HT-29 (cell line): ENCODE measurements at regions not wholly inside any gene's neighbourhood (a gene's known extent, or its start where the extent isn't known, plus 50 kb on each side); places are given as distances from the start of the nearest gene placed in this dataset.

ENCODE experiments used
- DNase-seq: peaks from one replicate; pipeline ENCODE4 v3.0.0-alpha.2; 2015; ENCODE audit warnings: low spot score

DNA sequence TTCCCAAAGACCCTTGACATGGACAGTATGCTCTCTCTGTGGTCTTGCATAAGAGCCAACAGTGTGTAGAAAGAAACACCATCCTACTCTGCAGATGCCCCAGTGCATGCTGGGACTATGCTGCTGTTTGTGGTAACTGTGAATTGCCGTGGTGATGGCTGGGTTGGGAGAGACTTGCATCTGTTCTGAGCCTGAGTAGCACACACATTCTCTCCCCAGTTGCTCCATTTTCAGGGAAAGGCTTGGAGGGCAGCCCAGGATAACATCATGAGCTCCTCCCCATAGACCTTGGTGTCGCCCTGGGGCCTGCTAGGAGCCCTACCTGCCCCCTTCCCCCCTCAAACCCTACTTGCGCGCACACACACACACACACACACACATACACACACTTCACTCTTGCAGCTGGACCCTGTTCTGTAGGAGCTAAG is 120.9 kb upstream of the IPO9 start:
- no peak for DNase-seq

DNA sequence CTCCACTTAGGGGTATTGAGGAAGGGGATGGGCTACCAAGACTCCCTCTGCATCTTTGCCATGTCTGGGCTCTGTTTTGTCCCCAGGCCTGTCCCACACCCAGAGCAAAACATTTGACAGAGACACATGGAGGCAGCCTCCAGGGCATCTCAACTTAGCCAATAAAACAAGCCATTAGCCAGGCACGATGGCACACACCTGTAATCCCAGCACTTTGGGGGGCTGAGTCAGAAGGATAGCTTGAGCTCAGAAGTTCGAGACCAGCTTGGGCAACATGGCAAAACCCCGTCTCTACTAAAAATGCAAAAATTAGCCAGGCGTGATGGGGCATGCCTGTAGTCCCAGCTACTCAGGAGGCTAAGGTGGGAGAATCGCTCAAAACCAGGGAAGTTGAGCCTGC is 120.3 kb upstream of the IPO9 start:
- DNase-seq: no peak

DNA sequence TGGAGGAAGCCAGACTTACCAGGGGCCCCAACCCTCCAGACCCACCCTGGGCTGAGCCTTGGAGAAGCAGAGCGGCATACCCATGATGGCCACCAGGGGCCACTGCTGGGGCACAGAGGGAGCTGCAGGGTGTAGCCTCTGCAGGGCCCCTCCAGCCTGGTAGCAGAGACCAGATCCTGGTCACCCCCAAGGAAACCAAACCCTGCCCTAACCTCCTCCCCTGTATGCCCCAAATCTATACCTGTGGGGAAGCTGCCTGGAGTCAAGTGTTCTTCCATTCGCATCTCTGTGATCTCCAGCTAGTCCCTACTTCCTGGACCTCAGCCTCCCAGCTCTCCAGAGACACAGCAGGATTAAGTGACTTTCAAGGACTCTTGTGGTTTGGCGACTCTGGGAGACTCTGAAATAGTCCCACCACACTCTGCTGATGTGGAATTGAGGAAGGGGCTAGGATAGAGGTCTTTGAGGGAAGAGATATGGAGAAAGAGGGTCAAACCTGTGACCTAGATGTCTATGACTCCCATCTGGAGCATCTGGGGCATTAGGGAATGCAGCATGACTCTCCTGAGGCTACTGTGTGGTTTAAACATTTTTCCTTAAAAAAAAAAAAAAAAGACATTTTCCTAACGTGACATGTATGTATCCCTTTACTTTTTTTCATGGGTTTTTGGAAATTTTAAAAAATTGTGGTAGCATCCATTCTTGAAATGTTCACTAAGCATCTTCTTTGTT is 119.2 kb upstream of the IPO9 start:
- peak; percentile 66 for DNase-seq

DNA sequence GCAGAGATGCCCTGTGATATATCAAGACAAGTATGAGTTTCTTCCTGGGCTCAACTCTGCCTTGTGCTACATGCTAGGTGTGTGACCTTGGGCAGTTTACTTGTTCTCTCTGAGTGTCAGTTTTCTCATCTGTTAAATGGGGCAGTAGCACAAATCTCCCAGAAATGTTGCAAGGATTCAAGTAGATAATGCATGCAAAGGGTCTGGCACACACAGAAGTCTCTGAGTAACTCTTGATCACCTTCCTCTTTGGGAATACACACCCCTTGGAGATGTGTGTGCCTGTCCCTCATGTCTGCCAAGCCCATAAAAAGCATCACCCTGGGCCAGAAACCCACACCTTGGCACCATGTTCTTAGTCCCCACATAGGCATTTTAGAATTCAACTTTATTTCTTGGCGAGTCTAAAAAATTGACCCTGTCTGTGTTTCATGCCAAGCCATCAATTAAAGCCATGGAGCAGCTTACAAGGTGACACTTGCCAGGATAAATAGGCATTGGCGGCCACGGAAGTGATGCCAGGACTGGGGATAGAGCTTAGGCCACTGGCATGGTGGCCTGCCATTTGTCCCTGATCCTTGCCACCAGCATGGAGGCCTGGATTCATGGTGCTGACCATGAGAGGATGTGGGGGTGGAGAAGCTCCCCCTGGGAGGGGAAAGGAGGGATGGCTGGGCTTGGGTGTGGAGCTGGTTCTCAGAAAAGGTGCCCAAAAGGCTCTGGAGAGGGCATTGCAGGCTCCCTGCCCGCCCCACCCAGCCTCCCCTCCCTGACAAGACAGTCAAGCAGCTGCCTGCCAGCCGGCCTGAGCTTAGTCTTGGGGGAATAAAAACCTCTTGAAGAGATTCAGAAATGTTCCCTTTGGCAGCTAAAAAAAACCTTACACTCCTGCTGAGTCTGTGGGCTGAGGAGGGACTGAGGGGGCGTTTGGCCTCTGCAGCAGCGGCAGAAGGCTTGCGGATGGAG is 118.0 kb upstream of the IPO9 start:
- no peak for DNase-seq

DNA sequence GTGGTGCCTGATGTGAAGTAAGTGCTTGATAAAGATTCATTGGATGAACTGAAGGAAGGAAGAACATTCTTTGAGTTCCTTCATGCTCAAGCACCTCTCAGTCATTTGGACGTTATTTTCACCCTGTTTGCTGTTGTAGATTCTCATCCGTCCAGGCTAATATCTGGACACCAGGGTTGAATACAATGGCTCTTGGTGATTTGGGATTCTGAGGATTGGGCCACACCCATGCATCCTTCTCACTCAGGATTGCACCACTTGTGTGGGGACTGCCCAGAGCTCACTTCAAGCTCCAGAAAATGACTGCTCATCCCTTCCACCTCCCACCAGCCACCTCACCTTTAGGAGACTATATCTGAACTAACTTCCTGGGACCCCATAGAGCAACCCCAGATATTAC is 117.1 kb upstream of the IPO9 start:
- no peak for DNase-seq

DNA sequence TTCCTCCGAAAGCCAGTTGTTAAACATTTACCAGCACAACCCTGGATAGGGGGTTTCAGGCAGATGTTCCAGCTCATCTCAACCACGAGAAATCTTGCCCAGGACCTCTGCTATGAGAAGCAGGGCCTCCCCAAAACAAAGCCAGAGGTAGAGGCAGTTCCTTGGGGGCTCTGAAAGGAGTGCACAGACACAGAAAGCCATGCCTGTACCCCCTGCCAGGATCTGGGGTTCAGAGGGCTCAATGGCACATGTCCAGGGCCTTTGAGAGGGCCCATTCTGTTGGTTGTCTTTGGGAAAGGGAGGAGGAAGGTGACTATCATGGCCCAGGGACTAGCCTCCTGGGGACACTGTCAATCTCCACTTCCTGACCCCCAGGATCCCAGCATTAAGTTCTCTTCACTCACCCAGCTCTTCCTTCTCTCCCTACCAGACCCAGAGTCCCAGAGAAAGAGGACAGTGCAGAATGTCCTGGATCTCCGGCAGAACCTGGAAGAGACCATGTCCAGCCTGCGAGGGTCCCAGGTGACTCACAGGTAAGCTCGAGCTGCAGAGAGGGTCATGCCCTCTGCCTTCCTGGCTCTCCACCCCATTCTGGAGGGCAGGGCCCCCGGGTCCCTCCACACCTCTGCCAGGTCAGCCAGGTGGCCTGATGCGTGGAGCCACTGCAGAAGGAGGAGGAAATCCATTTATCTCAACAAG is 116.4 kb upstream of the IPO9 start:
- DNase-seq: no peak

DNA sequence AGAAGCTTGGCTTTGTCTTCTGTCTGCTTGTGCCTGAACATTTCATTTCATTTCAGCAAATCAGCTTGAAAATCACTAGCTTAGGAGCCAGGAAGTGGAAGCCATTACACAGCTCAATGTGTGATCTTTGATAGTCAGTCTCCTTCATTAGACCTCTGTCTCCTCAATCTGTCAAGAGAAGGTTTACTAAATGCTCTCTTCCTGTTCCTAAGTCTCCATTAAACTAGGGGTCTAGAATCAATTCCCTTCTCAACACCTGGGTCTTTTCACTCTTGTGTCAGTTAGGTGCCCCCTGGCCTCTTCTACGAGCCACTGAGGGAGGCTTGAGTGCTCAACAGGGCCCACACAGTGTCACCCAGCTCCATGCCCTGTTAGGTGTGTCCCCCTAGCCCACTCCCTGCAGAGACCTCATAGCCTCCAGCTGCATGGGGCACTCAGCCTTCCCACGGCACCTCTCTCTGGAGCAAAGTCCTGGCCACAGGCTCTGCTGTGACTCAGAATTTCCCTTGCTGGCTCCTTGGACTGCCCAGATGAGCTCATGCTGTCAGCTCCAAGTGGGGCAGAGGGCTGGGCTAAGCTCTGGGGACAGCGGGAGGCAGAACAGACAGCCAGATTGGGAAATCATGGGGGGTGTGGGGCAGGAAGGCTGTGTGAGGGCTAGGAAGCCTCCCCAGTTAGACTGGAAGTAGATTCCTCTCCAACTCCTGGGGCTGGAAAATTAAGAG is 115.7 kb upstream of the IPO9 start:
- DNase-seq: peak; percentile 68

DNA sequence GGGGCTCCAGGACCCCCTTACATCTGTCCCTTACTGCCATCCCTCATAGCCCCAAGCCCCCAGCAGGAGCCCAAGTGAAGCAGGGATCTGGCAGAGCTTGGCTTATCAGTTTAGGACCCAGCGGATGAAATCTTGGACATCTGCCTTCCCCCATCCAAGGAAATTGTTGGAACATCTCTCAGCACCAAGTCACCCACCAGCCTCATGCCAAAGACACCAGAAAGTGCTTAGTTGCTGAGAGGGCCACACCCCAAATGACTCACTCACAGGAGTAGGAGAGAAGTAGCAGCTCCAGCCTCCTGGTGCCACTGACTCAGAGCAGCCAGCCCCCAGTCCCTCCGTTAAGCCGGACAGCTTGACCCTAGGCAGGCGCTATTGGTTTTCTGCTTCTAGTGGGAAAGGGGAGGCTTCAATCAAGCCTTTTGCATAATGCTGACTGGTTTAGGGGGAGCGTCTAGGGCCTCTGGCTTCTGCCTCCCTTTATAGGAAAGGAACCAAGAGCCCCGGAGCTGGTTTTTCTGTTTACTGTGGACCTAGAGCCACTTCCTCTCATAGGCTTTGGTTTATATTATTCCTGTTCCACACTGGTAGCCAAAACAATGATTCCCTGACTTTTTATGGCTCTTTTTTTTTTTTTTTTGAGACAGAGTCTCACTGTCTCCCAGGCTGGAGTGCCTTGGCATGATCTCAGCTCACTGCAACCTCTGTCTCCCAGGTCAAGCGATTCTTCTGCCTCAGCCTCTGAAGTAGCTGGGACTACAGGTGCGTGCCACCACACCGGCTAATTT is 114.2 kb upstream of the IPO9 start:
- peak; percentile 59 for DNase-seq

DNA sequence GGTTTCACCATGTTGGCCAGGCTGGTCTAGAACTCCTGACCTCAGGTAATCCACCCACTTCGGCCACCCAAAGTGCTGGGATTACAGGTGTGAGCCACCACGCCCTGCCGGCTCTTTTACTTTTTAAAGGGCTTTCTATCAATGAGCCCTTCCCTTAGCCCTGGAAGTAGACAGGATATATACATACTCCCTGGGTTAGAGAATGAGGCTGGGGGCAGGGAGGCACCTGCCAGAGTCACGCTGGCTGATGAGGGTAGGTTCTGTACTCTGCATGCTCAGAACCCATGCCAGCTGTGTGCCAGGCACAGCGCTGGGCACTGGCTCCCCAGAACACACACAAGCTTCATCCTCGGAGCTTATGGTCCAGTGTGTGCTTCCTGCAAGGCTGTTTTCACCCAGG is 113.6 kb upstream of the IPO9 start:
- DNase-seq: no peak

DNA sequence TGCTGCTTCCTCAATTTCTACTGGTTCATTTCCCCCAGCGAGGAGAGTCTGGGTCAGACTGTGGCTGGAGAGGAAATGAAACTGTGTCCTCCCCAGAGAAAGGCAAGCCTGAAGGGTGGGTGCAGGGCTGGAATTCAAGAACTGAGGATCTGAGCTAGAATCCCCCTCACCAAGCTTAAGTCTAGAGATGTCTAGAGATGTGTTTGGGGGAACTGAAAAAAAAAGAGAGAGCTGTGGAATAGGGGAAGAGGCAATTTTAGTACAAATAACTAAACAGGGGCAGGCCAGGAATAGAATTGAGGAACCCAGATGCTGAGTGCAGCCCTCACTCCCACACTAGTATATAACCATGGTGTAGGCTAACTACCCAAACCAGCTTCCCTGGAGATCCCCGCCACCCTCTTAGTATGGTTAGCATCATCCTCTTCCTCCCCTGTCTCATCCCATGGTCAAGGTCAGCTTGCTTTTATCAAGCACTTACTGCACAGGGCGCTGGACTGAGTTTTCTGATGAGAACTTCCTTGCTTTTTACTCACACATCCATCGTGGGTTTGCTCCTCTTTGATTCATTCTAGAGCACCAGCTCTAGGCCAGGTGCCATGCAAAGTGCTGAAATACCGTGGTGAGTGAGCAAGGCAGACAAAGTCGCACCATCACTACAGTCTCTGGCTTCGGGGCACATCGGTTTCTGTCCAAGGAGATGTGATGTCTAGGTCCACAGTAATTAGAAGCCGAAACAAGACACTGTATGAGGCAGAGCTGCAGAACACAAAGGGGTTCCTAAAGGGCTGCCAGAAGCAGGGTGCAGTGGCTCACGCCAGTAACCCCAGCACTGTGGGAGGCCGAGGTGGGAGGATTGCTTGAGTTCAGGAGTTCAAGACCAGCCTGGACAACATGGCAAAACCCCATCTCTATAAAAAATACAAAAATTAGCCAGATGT is 112.9 kb upstream of the IPO9 start:
- DNase-seq: no peak

DNA sequence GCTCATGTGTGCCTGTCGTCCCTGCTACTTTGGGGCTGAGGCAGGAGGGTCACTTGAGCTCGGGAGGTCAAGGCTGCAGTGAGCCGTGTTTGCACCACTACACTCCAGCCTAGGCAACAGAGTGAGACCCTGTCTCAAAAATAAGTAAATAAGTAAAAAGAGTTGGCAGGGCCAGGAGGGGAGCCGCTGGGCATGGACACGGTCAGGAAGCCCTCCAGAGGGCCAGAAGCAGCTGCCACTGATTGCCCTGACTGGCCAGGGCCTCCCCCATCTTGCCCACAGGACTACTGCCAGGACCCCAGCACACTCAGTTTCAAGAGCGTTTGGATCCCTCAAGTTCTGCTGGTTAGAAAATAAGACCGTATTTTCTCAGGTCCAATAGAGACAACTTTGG is 112.2 kb upstream of the IPO9 start:
- DNase-seq: no peak

DNA sequence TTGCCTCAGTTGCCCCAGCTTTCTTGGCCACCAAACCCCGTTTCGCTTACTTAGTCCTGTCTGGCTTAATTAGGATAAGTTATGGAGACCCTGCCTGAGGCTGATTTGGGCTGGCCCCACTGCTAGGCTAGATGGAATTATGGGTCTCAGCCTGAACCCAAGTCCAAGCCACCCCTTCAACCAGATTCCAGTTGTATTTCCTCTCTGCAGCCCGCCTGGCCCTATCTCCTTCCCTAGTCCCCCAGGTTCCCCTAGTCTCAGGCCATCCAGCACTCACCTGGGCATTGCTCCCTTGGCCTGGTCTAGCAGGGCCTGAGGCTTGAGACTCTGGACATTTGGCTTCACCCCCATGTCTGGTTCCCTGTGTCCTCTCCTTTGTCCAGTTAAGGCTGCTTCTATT is 111.7 kb upstream of the IPO9 start:
- no peak for DNase-seq

DNA sequence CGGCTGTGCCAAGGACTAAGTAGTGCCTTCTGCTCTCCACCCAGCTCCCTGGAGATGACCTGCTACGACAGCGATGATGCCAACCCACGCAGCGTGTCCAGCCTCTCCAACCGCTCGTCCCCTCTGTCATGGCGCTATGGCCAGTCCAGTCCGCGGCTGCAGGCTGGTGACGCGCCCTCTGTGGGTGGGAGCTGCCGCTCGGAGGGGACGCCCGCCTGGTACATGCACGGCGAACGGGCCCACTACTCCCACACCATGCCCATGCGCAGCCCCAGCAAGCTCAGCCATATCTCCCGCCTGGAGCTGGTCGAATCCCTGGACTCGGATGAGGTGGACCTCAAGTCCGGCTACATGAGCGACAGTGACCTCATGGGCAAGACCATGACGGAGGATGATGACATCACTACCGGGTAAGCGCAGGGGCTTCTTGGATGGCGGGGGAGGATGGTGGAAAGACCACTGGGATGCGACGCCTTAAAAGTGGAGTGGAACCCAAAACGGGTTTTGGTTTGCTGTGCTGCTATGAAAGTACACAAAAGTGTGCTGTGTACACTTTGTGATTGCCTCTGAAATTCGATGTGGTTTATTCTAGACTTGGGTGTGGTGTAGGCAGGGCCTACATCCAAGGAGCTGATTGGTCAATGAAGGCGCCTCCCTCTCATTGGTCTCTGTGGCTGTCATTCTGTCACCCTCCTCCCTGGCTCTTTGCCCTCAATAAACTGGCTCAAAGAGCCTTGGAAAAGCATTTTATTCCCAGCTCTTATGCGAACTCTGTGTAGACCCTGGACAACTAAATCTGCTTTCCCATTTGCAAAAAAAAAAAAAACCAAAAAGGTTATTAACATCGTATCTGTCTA is 110.4 kb upstream of the IPO9 start:
- DNase-seq: no peak

DNA sequence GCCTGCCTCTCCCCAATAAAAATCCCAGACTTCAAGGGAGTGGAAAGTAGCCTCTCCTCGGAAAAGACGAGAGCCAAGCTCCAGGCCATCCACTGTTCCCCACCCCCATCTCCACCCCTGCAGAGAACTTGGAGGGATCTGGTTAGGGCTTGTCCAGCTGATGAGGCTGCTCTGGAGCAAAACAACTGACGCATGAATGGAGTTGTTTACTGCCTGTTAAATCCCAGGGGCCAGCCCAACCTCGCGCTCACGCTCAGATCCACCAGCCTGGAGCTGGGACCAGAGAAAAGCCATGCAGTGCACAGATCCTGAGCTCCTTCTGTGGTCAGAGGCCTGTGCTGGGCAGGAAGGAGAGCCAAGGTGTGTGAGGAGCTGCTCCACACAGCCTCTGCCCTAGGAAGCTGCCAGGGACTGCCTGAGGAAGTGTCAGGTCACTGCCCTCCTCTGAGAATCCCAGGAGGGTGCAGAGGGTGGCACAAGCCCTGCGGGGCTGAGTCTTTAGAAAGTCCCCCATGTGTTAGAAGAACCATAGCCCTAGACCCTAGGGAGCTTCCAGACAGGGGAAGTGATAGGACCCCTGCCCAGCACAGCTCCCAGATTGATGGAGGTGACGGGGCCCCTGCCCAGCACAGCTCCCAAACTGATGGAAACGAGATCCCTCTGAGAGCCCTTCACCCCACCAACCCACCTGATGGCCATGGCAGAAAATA is 109.0 kb upstream of the IPO9 start:
- no peak for DNase-seq

DNA sequence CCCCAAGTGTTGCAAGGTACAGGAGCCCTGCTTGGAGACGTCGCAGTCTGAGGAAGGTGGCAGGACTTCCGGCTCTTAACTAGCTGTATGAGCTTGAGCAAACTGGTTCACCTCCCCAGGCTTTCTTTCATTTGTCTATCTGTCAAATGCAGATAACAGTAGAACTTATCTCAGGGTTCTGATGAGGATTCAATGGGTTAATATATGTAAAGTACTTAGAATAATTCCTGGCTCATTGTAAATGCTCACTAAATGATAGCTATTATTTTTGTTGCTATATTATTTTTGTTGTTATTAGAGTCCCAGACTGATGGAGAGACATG is 108.5 kb upstream of the IPO9 start:
- no peak for DNase-seq

DNA sequence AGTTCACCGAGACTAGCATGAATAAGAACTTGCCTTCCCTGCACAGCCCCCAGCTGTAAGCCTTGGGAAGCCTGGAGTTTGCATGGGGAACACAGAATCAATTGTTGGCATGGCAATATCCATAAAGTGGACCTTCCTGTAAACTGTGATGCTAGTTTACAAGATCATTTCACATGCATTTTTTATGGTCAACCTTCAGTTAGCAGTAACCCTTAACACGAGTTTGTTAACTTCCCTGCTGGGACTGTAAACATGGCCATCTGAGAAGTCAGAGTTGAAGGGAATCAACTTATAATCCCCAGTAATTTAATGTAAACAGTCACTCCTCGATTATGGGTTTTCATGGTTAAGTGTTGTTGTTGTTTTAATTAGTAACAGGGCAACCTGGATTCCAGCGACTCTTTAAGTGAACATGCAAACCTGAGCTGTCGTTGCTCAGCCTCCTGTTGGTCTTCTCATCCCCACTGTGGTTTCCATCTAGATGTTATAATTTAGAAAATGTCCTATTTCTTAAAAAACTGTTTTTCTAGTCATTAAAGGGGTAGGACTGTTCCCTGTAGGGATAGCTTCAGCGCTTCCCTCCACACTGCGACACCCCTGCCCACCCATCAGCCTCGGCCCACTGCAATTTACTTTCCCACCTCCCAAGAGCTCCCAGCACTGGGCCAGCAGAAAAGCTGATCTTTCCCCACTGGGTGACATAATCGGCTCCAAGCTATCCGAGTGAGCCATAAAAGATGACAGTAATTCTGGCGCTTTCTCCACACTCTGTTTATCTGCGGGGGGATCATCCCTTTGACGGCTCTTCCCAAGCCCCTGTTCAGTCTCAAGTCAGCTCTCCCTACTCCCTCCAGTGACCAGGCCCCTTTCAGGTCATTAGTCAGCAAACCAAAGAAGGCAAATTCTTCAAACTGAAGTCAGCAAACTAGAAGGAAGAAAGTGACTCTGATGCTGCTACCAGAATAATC is 107.6 kb upstream of the IPO9 start:
- no peak for DNase-seq
